ENCODE measurements at regions not wholly inside any gene's neighbourhood (a gene's known extent, or its start where the extent isn't known, plus 50 kb on each side); places are given as distances from the start of the nearest gene placed in this dataset.
A peak's percentile ranks its signal among the peaks of the same experiment; 100 is the strongest.
"Not testable (repeated sequence)": the region's sequence is repeated elsewhere in the genome, so short reads cannot be mapped to it uniquely, and the experiment has no call there.

DNA sequence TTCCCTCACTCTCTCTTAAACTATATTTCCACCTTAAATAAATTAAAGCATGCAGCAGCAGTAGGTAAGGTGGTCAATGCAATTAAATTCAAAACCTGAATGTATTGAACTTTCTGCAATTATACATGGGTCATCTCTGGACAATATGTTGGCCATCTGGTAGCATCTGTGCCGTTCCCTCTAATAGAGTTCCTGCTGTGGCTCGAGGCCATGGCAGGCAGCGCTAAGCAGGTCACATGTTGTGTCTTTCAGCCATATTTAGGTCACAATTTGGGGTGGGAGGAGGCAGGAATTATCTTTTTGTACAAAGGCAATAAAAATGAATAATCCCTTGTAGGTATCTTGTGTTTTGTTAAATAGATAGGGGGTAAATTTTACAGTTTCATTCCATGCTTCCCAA is 676.2 kb downstream of the ZEB2 start:
- Mint-ChIP-seq H3K9me3 (peaks cover 7% of the 10 kb centered on the region), H3K4me3 (no peak overlapping the region), H3K4me1 (peaks cover 9% of the 10 kb centered on the region), H3K27ac (no peak overlapping the region), H3K27me3 (ENCODE audit: low read depth, poor library complexity) (no peaks in the 10 kb centered on the region), H3K36me3 (ENCODE audit: low read depth) (no peaks in the 10 kb centered on the region)
- DNase-seq: no peak
- TF ChIP-seq, protein P1, sequence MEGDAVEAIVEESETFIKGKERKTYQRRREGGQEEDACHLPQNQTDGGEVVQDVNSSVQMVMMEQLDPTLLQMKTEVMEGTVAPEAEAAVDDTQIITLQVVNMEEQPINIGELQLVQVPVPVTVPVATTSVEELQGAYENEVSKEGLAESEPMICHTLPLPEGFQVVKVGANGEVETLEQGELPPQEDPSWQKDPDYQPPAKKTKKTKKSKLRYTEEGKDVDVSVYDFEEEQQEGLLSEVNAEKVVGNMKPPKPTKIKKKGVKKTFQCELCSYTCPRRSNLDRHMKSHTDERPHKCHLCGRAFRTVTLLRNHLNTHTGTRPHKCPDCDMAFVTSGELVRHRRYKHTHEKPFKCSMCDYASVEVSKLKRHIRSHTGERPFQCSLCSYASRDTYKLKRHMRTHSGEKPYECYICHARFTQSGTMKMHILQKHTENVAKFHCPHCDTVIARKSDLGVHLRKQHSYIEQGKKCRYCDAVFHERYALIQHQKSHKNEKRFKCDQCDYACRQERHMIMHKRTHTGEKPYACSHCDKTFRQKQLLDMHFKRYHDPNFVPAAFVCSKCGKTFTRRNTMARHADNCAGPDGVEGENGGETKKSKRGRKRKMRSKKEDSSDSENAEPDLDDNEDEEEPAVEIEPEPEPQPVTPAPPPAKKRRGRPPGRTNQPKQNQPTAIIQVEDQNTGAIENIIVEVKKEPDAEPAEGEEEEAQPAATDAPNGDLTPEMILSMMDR (IDR thresholded peaks at IDR 0.05): no peak

DNA sequence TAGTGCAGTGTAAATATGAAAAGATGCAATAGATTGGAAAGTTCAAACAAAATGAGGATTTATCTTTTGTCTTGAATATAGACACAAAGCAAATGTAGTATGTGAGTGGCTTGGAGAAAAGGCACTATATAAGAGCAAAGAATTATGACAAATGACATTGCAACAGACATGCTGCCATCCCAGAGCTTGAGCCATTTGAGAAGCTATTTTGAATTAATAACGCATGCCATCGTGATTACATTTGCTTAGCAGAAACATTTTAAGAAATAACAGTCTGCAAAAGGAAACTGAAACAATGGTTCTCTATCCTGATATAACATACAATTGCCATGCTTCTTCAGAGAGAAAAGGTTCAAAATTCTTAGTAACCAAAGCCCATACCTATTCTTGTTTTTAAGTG is 677.1 kb downstream of the ZEB2 start:
- Mint-ChIP-seq H3K27me3 (ENCODE audit: low read depth, poor library complexity) (no peaks in the 10 kb centered on the region), H3K4me1 (peaks cover 5% of the 10 kb centered on the region), H3K4me3 (no peak overlapping the region), H3K27ac (no peak overlapping the region), H3K9me3 (peaks cover 7% of the 10 kb centered on the region), H3K36me3 (ENCODE audit: low read depth) (no peaks in the 10 kb centered on the region)
- DNase-seq: no peak
- TF ChIP-seq, protein P1 (IDR thresholded peaks at IDR 0.05): no peak

DNA sequence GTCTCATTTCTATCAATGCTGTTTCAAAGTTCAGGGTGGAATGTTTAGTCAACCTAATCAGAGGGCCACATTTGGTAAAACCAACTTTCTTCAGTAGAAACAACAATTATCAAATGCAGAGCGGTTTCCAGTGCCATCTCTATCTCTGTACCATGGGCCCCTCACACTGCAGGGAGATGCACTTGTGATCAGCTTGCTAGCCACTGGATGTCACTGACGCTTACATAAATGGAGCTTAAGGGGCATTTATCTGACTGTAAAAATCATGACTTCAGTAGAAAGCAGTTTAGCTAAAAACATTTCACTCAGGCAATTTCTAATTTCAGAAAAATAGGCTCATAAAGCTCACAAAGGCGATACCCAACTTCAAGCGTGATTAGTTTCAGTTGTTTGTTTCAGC is 678.0 kb downstream of the ZEB2 start:
- H3K4me1 Mint-ChIP-seq: peaks cover 5% of the 10 kb centered on the region
- no peak overlapping the region for H3K27ac Mint-ChIP-seq
- DNase-seq: no peak
- H3K9me3 Mint-ChIP-seq: peaks cover 7% of the 10 kb centered on the region
- no peaks in the 10 kb centered on the region for H3K36me3 Mint-ChIP-seq (ENCODE audit: low read depth)
- TF ChIP-seq, protein P1 (IDR thresholded peaks at IDR 0.05): no peak
- H3K4me3 Mint-ChIP-seq: no peak overlapping the region
- H3K27me3 Mint-ChIP-seq (ENCODE audit: low read depth, poor library complexity): no peaks in the 10 kb centered on the region

DNA sequence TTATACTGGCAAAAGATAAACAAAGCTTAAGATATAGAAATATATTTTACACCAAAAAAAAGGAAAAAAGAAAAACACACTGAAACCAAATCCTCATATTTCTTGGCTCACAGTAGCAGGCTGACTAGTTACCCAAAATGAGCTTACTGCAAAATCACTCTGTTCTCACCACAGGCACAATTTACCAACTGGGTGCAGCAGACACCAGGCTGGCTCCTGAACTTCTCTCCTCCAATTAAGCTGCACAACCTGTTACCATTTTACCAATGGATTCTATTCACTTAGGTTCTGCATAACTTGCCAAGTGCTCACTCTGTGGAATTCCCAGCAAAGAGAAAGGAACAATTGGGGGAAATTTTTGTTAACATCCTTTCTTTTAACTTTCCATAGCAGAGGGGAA is 679.3 kb downstream of the ZEB2 start:
- DNase-seq: no peak
- no peaks in the 10 kb centered on the region for H3K27me3 Mint-ChIP-seq (ENCODE audit: low read depth, poor library complexity)
- no peaks in the 10 kb centered on the region for H3K36me3 Mint-ChIP-seq (ENCODE audit: low read depth)
- H3K4me1 Mint-ChIP-seq: peaks cover 5% of the 10 kb centered on the region
- no peak overlapping the region for H3K4me3 Mint-ChIP-seq
- H3K27ac Mint-ChIP-seq: peak overlapping the region; percentile 93
- TF ChIP-seq, protein P1 (IDR thresholded peaks at IDR 0.05): no peak
- H3K9me3 Mint-ChIP-seq: peaks cover 7% of the 10 kb centered on the region

DNA sequence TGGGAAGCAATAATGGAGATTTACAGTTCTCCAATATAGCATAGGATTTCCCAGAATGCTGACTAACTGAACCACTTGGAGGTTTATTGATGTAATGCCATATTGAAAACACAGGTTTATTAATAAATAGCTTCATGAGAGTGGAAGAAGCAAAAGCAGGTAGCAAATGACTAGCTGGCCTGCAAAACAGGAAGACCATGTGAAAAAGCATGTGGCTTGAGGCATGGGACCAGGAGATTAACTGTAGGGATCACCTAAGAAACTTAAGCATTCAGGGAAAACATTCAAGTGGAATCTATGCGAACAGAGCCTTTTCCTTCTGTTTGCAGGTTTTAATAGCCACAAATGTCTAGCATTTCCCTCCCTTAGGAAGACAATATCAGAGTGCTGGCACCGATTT is 679.7 kb downstream of the ZEB2 start:
- H3K36me3 Mint-ChIP-seq (ENCODE audit: low read depth): no peaks in the 10 kb centered on the region
- TF ChIP-seq, protein P1 (IDR thresholded peaks at IDR 0.05): no peak
- peaks cover 5% of the 10 kb centered on the region for H3K4me1 Mint-ChIP-seq
- peaks cover 7% of the 10 kb centered on the region for H3K9me3 Mint-ChIP-seq
- H3K27ac Mint-ChIP-seq: peak overlapping the region; percentile 93
- no peaks in the 10 kb centered on the region for H3K27me3 Mint-ChIP-seq (ENCODE audit: low read depth, poor library complexity)
- H3K4me3 Mint-ChIP-seq: no peak overlapping the region
- no peak for DNase-seq

DNA sequence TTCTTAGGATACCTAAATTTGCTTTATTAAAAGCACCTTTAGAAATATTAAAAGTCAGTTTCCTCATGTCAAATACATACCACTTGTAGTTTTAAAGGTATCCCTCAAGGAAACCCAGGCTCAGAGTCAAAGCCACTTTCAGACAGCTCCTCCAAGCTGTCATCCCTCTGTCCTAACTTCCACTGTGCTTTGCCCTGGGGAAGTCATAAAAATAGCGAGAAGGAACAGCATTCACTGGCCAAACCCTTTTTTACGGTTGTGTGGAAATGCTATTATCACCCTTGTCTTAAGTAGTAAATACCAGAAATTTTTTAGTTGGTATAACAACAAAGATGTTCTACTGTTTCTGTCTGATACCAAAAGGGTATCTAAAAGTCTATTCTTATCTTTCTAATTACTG is 680.5 kb downstream of the ZEB2 start:
- peaks cover 7% of the 10 kb centered on the region for H3K9me3 Mint-ChIP-seq
- no peak for DNase-seq
- H3K27ac Mint-ChIP-seq: no peak overlapping the region
- H3K4me1 Mint-ChIP-seq: peaks cover 5% of the 10 kb centered on the region
- no peak overlapping the region for H3K4me3 Mint-ChIP-seq
- TF ChIP-seq, protein P1 (IDR thresholded peaks at IDR 0.05): no peak
- no peaks in the 10 kb centered on the region for H3K36me3 Mint-ChIP-seq (ENCODE audit: low read depth)
- H3K27me3 Mint-ChIP-seq (ENCODE audit: low read depth, poor library complexity): no peaks in the 10 kb centered on the region

DNA sequence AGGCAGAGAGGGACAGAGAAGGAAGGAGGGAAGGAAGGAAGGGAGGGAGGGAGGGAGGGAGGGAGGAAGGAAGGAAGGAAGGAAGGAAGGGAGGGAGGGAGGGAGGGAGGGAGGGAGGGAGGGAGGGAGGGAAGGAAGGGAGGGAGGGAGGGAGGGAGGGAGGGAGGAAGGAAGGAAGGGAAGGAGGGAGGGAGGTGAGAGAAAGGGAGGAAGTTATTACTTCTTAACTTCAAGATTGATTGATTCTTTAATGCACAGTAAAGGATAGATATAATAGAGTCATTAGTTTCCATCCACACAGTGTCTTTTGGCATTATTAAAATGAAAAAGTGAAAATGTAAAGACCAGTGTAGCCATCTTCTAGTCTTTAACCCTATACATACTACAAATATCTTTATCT is 682.9 kb downstream of the ZEB2 start:
- DNase-seq; H3K4me1 Mint-ChIP-seq; H3K27ac Mint-ChIP-seq; H3K36me3 Mint-ChIP-seq (ENCODE audit: low read depth); H3K9me3 Mint-ChIP-seq; H3K4me3 Mint-ChIP-seq; H3K27me3 Mint-ChIP-seq (ENCODE audit: low read depth, poor library complexity): not testable (repeated sequence)
